ENCODE measurements at regions not wholly inside any gene's neighbourhood (a gene's known extent, or its start where the extent isn't known, plus 50 kb on each side); places are given as distances from the start of the nearest gene placed in this dataset.

GRCh38 chr1:22303816-22304215 lies 147.8 kb upstream of the ZBTB40 start:
- no peak for TF ChIP-seq EZH2 (IDR thresholded peaks at IDR 0.05; ENCODE audit: insufficient read depth, low read length)
- TF ChIP-seq, protein P1, sequence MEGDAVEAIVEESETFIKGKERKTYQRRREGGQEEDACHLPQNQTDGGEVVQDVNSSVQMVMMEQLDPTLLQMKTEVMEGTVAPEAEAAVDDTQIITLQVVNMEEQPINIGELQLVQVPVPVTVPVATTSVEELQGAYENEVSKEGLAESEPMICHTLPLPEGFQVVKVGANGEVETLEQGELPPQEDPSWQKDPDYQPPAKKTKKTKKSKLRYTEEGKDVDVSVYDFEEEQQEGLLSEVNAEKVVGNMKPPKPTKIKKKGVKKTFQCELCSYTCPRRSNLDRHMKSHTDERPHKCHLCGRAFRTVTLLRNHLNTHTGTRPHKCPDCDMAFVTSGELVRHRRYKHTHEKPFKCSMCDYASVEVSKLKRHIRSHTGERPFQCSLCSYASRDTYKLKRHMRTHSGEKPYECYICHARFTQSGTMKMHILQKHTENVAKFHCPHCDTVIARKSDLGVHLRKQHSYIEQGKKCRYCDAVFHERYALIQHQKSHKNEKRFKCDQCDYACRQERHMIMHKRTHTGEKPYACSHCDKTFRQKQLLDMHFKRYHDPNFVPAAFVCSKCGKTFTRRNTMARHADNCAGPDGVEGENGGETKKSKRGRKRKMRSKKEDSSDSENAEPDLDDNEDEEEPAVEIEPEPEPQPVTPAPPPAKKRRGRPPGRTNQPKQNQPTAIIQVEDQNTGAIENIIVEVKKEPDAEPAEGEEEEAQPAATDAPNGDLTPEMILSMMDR (IDR thresholded peaks at IDR 0.05; ENCODE audit: insufficient read depth, low read depth, low read length) = no peak
